HG02610 (cell line): ENCODE measurements at regions not wholly inside any gene's neighbourhood (a gene's known extent, or its start where the extent isn't known, plus 50 kb on each side); places are given as distances from the start of the nearest gene placed in this dataset.
"Not testable (repeated sequence)": the region's sequence is repeated elsewhere in the genome, so short reads cannot be mapped to it uniquely, and the experiment has no call there.

Experiments
- ATAC-seq: cut with Tn5 transposase; IDR thresholded peaks from one replicate; pipeline ENCODE4 v1.9.1; 2021; ENCODE audit warnings: mild to moderate bottlenecking, moderate library complexity; ENCODE audit not compliant: unreplicated experiment

DNA sequence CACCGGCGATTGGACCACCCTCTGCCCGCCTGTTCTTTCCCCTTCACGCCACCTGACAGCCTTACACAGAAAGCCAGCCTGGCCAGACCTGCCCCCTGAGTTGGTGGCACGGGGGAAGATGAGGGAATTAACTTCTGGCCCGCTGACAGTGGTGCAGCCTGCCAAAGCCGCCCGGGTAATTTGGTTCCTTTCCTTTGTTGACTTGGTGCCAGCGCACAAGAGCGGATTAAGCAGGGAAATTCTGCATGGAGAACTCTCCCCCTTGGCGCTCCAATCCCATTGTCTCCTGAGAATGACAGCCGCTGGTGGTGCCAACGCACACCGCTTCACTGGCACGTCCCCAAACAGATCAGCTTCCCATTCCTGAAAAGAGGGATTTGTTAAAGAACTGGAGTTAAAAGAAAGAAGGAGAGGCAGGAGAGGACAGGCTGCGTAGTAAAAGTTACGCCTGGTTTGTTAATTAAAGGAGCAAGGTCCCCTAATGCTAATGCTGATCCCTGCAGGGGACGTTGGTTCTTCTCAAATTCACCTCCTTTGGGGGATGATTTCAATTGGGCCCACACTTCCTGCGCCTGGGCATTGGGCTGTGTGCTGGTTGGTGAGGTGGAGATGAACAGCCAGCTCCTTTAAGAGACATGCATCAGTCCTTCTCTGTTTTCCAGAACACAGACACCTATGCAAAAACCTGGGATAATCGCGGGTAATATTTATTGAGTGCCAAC lies 286.8 kb downstream of the MYCN start:
- ATAC-seq, result no peak

DNA sequence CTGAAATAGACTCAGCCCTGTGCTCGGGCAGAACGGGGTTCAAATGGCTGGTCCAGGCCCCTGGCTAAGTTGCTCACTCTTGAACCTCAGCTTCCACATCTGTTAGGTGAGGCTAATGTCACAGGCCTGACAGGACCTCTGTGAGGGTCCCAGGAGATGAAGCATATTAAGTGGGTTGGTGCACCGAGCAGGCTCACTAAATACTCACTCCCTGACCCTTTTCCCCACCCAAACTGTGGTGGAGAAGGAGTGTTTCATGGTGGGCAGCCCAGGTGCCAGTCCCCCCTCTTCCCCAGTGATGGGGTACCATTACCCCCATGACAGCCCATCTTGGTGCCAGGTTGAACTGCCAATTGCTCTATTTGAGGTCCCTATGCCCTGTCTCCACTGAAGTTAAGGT lies 286.0 kb downstream of the MYCN start:
- ATAC-seq, result no peak

DNA sequence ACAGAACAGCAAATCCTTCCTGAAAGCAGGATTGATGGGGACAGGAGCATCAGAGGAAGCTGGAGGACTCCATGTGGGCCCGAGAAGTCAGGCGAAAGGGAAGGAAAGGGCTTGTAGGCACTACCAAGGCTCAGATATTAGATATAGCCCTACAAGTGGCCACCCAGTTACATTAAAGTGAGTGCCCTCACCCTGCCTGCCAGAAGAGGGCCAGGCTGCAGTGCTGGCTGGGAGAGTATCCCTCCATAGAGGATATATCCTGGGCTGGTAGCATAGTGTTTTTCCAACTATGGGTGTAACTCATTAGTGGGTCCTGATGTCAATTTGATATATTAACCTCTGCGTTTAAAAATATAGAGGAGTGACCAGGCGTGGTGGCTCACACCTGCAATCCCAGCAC lies 285.2 kb downstream of the MYCN start:
- ATAC-seq, result no peak

DNA sequence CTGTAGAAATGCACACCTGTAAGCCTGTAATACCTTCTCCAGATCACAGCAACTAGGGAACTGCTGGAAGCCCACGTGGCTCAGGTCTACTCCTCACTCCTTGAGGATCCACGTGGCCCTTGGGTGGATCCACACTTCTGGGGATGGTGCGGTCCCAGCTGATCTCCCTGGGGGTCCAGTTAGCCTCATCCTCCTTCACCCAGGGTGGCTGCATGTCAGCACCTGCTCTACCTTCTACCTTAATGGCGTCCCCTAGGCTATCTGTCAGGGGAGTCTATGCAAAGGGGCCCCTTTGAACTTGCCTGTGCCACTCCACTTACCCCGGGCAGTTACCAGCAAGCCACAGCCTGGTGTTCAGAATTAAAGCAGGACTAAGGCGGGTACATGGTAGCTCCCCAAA lies 284.7 kb downstream of the MYCN start:
- no peak for ATAC-seq

DNA sequence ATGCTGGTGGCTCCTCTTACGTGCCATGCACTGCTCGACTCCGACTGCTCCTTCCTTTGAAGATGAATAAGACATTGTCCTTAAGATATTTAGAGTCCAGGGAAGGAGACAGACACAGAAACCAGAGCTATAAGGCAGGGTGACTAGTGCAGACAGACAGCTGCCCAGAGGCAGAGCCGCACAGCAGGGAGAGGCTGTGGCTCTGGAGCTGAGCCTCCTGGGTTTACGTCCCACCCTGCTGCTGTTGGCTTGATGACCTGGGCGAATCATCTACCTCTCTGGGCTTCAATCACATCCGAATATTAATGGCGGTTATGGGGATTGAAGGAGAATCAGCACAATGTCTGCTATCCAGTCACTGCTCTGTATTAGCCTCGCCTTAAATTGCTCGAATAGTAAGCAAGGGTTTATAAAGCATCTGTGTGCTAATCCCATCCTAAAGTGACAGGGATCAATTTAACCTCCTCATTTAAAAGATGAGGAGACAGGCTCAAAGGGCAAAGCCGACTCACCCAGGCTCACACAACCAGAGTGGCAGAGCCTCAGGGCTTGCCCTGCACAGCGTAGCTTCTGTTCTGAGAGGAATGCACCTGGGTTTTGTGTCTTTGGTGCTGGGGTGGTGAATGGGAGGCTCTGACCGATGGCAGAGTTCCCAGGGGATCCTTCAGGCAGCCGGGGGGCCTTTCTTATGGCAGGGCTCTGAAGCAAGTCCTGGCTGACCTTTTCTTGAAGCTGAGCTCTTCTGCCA lies 284.1 kb downstream of the MYCN start:
- no peak for ATAC-seq

DNA sequence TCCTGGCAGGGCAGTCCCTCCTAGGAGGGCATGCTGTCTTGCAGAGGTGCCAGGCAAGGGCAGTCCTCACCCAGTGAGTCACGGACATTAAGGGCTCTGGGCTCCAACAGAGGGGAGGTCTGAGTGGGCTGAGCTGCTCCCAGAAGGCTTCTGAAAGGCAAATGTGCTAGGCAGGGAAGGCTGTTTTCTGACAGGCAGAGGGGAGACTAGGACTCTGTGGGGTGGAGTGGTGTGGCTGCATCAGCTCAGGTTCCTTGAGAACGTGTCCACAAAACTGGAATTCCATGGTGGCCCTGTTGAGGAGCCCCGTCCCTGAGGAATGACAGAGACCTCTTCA lies 283.5 kb downstream of the MYCN start:
- ATAC-seq, result no peak

DNA sequence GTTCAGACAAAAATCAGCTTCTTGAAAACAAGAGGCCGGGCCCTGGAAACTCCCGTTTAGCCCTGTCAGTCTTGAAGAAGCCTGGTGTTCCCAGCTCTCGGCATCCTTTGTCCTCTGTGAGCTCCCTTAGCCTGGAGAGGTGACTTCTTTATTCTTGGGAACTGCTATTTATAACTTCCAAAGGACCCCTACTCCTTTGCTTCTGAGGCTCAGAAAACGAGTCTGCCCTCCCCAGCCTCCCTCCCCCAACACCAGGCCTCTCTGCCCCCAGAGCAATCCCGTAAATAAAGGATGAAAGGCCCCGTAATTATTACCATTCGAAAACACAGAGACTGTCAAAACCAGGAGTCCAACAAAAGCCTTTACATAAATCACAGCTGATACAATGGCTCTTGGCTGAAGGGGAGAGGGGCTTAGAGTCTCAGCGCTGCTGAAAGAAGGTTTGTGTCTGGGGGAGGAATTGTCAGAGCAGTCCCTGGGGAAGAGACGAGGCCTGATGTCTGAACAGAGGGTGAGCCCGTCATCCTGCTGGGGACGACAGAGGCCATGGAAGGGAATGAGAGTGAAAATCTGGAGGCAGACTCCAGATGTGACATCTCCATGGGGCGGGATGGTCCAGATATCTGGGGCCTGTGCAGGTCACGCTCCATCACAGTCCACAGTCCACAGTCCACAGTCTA lies 283.0 kb downstream of the MYCN start:
- ATAC-seq, result no peak

DNA sequence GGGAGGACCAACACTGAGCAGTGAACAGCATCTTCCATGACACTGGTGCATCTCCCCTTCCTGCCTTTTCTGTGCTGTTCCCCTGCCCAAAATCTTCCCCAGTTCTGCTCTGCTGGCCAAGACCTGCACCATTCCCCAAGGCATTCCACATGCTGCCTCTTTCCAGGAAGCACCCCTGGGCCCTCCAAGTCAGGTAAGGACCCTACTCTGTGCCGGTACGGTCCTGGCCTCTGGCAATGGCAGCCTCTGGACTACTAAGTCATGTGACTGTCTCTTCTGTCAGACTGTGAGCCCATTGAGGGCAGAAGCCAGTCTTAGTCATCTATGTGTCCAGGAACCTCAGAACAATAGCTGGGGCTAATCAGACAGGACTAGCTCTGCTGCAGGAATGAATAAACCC lies 282.0 kb downstream of the MYCN start:
- ATAC-seq, result no peak

DNA sequence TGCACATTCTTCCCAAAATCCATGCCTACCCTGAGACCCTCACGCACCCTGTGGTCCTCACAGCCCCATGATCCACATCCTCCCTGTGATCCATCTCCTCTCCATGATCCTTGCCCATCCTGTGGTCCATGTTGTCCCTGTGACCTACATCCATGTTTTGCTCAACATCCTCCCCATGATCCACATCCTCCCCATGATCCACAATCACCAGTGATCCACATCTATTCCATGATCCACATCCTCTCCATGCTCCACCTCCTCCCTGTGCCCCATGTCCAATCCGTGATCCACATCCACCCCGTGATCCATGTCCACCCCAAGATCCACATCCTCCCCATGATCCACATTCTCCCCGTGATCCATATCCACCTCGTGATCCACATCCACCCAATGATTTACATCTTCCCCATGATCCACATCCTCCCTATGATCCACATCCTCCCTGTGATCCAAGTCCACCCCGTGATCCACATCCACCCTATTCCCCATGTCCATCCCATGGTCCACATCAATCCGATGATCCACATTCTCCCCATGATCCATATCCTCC lies 281.2 kb downstream of the MYCN start:
- no peak for ATAC-seq

DNA sequence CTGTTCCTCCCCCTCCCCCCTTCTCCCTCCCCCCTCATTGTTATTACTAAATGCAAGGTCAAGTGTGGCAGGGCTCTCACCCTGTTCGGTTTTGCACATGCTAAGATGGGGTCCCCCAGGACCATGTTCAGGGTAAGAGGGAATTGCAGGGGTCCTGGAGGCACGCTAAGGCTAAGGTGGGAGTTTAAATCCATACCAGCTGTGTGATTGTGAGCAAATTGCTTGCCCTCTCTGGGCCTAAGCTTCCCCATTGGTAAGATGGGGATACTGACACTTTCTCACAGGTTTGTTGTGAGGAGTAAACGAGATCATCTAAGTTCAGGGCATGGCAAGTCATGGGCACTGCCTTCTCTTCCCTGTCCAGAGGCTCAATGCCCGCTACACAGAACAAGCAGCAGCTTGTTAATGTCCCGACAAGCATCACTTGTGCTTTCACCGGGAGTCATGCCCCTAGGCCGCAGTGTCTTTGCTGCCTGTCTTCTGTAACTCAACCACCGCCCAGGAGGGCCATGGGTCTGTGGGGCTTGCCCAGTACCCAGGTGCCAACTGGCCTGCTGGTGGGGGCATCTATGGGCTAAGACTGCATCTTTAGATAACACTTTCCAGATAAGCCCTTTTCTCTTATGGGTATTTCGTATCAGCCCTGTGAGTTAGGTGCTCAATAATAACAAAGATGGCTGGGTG lies 279.1 kb downstream of the MYCN start:
- no peak for ATAC-seq

DNA sequence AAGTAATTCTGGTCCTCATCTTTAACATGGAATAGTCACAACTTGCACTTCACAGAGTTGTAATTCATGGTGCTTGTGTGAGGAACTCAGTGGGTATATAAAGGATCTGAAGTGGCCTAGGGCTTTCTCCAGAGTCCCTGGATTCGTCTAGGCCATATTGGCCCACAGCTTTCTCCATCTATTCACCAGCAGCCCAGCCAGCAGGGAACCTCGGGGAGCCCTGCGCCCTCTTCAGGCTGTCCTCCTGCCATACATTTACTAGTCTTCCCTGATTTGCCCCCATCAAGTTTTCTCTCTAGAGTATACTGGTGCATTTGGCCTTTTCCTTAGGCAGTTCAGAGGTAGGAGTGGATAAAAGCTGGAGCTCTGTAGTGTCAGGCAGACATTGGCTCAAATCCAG lies 278.3 kb downstream of the MYCN start:
- no peak for ATAC-seq

DNA sequence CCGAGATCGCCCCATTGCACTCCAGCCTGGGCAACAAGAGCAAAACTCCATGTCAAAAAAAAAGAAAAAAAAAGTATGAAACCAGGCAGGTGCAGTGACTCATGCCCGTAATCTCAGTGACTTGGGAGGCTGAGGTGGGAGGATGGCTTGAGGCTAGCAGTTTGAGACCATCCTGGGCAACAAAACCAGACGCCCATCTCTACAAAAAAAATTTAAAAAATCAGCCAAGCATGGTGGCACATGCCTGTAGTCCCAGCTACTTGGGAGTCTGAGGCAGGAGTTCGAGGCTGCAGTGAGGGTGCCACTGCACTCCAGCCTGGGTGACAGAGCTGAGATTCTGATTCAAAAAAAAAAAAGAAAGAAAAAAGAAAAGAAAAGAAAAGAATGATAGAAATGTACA lies 277.8 kb downstream of the MYCN start:
- ATAC-seq, result no peak

DNA sequence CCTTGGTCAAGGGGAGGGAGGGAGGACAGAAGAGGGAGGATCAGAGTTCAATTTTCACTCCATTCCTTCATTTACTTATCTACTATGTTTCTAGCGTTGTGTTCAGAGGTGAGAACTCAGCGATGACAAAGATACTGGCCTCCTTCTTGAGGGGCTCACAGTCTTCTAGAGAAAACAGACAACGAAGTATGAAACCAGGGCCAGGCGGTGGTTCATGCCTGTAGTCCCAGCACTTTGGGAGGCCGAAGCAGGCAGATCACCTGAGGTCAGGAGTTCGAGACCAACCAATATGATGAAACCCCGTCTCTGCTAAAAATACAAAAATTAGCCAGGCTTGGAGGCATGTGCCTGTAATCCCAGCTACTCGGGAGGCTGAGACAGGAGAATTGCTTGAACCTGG lies 277.4 kb downstream of the MYCN start:
- not testable (repeated sequence) for ATAC-seq

DNA sequence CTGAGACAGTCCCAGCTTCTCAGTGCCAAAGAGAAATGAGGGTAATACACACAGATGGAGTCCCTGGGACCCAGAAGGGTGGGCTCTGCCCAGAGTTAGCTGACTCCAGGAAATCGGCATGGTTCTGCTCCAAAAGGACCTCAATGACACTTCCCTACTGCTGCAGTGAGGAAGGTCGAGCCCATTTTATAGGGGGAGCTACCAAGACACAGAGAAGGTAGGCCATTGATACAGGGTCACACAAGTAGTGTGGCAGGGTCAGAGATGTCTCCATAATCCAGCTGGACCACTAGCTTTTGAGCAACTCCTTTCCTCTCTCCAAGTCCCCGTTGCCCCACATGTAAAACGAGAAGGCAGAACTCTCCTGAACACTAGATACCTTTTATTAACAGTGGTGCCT lies 276.9 kb downstream of the MYCN start:
- ATAC-seq, result no peak

DNA sequence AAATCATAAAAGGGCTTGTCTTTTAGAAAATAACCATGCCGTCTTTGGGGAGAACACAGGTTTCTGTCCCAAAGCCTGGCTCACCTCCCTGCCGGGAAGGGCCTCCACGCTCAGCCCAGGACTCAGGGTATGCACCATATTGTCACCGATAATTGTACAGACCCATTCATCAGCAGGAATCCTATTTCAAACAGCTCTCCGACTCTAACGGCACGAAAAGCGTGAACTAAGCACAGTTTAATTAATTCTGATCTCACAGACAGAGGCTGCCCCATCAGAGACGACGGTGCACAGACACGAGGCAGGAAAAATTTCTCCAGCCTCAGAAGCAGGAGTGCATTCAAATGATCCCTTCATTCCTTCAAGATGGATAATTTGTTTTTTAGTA lies 276.2 kb downstream of the MYCN start:
- ATAC-seq, result no peak

DNA sequence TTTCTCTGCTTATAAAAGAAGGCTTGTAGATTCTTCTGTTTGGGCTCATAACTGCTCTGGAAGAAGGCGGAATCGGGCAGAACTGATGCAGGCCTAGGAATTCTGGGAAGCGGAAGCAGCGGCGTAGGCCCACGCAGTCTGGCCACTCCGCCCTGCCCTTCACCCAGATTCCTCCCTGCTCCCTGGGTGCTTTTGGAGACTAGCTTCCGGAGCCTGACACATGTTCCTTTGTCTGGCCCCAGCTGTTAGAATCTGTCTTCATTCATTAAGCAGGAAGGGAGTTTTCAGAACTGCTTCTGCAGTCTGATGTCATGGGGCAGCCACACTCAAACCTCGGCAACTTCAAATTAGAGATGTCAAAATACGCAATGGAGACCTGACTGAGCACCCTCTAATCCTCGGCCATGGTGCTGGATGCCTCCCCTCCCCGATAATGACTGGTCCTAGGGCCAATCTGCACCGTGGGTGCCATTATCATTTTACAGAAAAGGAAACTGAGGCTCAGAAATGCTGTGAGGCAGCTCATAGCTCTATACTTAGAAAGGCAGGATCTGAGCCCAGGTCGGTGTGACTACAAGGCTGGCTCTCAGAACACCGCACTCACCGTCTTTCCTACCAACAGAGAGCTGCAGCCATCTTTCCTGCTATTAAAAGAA lies 275.7 kb downstream of the MYCN start:
- ATAC-seq, result no peak

DNA sequence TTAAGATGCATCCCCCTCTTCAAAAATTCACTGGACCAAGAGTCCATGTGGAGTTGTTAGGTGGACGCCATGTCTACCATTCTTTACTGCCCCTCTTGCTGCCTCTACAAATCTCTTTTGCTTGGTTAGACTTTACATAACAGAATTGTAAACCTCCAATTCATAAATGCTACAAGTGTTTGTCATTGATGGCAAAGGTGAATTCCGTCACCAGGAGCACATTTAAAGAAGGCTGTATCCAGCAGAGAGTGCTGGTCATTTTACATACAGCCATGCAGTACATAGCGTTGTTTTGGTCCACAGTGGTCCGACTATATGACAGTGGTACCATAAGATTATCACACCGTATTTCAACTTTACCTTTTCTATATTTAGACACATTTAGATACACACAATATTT lies 274.5 kb downstream of the MYCN start:
- ATAC-seq, result no peak

DNA sequence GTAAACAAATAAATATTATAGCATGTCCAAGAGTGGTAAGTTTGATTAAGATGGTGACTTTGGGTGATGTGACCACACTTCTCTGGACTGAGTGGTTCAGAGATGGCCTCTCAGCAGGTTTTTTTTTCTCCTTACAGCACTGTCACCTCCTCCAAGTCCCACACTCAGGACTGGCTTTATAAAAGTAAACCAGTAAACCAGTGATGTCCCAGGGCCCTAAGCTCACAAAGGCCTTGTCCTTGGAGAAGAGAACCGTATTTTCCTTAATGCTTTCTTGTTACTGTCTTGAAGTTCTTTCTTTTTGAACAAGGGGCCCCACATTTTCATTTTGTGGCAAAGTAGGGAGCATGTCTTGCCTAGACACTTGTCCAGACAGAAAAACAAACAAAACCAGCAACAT lies 274.0 kb downstream of the MYCN start:
- ATAC-seq, result no peak

DNA sequence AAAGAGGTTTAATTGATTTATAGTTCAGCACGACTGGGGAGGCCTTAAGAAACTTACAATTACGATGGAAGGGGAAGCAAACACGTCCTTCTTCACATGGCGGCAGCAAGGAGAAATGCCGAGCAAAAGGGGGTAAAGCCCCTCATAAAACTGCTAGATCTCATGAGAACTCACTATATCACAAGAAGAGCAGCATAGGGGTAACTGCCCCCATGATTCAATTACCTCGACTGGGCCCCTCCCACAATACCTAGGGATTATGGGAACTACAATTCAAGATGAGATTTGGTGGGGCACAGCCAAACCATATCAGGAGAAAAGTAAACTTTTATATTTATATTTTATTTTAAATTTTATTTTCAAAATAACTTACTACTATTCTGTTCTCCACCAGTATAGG lies 272.0 kb downstream of the MYCN start:
- no peak for ATAC-seq

DNA sequence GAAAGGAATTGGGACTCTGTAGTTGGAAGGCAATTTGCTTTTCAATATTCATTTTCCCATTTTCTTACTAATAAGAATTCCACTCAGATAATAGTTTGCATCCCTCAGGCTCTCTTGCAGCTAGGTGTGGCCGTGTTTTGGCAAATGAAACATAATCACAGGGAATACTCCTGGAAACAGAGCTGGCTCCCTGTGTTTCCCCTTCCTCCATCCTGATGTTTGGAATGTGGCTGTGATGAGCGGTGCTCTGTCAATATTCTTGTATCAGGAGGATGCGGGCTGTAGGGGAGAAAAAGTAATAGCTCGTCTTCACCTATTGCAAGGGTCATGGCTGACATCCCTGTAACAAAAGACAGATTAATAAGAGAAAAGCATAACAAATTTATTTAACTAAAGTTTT lies 271.0 kb downstream of the MYCN start:
- no peak for ATAC-seq

DNA sequence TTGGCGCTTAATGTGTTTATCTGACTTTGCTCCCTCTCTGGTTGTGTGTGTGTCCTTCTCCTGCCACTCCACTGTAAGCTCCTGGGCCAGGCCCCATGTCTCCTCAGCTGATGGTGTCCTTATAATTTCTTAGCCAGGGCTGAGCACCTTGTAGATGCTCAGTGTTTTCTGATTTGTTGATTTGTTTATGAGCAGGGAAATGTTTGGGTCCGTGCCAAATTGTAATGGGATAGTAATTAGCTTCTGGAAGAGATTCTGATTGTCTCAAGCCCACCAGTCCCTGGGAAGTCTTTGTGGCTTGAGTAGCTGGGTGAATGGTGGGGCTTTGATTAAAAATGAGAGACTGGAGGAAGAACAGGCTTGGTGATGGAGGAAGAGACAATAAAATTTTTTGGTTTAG lies 270.5 kb downstream of the MYCN start:
- no peak for ATAC-seq
